Stimulated activated CD4-positive, alpha-beta T cell treated with anti-CD3 and anti-CD28 coated beads, TNF-alpha, amount 100 ng/mL, for 1 hour (primary cell): ENCODE measurements at regions not wholly inside any gene's neighbourhood (a gene's known extent, or its start where the extent isn't known, plus 50 kb on each side); places are given as distances from the start of the nearest gene placed in this dataset.
"Not testable (repeated sequence)": the region's sequence is repeated elsewhere in the genome, so short reads cannot be mapped to it uniquely, and the experiment has no call there.

ENCODE experiments used
- DNase-seq, 3 donors: peaks; one replicate each; pipeline ENCODE4 v3.0.0-alpha.2; 2020; ENCODE audit warnings: low read depth in 3 of 3, low spot score in 1 of 3

GRCh38 chr2:195572895-195573683 is 83.9 kb upstream of the SLC39A10 start:
- no peak for DNase-seq

DNA sequence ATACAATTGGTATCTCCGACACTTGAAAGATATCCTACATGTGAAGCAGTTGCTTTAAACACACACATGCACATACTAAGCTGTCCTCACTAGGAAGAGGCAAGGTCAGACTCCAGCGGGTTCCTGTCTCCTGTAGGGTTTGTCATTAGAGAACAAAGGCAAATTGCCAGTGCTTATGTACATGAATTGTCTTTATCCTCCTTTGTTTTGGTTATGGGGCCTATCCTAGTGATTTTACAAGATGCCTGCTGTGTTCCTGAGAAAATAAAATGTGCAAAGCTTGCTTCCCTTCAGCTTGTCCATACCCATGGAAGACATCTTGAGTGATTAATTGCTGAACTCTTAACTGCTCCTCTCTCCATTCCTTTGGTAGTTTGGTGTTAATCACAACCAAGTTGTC is 86.7 kb upstream of the SLC39A10 start:
- DNase-seq = no peak

- no peak for DNase-seq
Observed at GRCh38 chr2:195569255-195569654, 87.8 kb upstream of the SLC39A10 start.

DNA sequence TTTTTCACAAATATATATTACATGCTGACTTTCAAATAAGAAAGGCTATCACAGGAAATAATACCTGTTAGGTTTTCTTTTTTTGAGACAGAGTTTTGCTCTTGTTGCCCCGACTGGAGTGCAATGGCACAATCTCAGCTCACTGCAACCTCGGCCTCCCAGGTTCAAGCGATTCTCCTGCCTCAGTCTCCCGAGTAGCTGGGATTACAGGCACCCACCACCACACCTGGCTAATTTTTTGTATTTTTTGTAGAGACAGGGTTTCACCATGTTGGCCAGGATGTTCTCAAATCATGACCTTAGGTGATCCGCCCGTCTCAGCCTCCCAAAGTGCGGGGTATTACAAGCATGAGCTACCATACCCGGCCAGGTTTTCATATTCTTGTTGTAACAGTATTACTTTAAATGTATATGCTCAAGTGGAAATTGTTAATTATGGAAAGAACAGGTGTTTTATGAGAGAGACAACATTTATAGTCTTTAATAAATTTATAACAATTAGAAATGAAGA is 92.3 kb upstream of the SLC39A10 start:
- DNase-seq = not testable (repeated sequence)

DNA sequence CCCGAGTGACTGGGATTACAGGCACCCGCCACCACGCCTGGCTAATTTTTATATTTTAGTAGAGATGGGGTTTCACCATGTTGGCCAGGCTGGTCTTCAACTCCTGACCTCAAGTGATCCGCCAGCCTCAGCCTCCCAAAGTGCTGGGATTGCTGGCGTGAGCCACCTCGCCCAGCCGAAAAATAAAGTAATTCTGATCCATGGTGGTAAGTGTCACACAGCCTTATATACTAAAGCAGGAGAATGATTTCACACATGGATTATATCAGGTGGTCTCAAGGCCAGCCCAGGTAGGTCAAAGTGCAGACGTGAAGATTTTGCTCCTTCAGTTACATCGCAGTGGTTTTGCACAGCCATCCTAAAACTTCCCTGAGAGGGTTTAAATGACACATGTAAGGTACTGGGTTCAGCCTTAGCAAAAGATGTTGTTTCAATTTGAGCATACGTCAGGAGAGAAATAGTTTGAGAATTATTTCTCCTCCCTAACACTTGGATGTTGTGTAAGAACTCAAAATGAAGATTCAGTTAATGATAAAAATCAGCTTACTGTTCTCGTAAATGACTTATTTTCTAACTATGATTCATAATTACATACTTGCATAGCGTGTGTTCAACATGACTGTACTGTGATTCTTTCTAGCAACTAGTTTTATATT is 93.0 kb upstream of the SLC39A10 start:
- no peak for DNase-seq

DNA sequence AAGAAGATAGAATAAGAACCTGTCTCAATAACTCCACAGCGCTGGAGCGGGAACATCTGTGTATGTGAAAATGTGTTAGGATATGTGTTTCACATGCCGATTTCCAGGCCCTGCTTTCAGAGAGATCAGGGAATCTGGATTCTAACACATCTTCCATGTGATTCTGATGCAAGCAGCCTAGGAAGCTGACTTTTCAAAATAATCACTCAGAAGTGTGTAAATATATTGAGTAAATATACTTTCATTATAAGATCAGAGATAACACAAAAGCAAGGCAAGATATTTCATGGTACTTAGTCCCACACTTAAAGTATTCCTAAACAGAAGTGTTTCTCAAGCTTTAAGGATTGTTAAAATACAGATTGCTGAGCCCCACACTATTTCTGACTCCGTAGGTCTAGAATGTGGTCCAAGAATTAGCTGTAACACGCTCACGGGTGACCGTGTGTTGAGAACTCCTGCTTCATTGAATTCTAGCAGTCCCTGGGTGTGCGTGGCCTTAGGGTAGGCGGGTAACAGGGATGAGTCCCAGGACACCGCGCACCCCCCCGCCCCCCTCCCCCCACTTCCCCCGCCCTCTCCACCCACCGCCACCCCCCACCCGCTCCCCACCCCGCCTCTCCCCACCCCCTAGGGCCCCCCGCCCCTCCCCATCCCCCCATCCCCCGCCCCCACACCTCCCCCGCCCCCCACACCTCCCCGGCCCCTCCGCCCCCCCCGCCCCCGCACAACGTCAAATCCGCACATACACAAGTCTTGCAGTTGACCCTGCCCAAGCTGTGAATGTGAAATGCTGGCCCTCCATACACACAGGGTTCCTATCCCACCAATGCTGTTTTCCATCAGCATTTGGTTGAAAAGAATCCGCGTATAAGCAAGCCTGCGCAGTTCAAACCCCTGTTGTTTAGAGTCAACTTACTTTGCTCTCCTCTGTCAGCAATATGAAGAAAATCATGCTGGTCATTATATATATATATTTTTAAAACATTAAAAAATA is 94.2 kb upstream of the SLC39A10 start:
- no peak for DNase-seq

DNA sequence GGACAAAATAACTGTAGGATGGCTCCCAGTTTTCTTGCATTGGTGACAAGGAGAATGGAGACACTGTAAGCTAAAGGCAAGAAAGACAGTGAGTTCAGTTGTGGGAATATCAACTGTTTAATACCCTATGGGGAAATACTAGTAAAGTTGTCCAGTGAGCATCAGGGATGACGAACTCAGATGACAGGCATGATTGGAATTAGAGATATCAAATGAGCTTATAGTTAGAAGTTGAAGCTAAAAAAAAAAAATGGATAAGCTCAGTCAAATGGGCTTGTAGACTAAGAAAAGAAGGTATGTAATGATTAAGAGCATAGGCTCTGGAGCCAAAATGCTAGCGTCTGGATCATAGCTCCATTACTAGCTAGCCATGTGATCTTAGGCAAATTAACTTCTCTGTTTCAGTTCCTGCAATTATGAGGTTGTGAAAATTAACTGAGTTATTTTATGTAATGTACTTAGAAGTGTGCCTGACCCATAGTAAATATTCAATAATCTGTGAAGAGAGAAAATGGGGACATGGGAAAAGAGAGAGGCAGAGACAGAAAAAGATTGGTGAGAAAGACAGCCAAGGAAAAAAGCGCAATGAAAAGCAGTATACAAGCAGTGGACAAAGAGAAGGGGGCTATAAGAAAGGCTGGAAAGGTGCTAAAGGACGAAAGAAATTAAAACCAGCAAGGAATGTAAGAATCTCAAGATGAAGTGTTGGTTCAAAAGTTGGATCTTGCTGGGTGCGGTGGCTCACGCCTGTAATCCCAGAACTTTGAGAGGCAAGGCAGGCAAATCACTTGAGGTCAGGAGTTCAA is 95.7 kb upstream of the SLC39A10 start:
- DNase-seq = no peak

- DNase-seq = no peak
Observed at GRCh38 chr2:195560209-195560895, 96.7 kb upstream of the SLC39A10 start.

- peak in 2 of 3 donors; percentile 49 to 54 for DNase-seq
Observed at GRCh38 chr2:195559431-195559914, 97.6 kb upstream of the SLC39A10 start.

DNA sequence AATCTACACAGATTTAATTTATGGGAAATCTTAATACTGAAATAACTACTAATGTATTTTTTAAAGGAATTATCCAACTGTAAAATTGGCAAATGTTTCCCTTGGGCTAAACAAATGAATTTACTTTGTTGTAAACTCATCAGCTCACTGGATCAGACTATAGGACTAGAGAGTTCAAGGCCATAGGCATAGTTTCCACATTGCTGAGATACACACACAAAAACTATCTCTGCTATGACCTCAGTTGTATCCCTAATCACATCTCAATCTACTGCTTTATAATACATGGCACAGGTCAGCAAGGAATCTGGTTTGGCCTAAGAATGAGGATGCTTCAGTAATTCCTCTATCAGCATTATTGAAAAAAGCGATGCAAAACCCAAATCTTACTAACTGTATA is 101.1 kb upstream of the SLC39A10 start:
- DNase-seq = no peak

DNA sequence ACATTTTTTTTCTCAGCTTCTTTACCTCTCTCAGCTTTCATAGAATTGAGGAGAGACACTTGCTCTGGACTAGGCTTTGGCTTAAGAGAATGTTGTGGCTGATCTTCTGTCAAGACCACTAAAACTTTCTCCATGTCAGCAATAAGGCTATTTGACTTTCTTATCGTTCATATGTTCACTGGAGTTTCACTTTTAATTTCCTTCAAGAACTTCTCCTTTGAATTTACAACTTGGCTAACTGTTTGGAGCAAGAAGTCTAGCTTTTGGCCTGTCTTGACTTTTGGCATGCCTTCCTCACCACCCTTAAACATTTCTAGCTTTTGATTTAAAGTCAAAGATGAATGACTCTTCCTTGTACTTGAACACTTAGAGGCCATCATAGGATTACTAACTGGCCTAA is 104.4 kb upstream of the SLC39A10 start:
- DNase-seq = no peak

DNA sequence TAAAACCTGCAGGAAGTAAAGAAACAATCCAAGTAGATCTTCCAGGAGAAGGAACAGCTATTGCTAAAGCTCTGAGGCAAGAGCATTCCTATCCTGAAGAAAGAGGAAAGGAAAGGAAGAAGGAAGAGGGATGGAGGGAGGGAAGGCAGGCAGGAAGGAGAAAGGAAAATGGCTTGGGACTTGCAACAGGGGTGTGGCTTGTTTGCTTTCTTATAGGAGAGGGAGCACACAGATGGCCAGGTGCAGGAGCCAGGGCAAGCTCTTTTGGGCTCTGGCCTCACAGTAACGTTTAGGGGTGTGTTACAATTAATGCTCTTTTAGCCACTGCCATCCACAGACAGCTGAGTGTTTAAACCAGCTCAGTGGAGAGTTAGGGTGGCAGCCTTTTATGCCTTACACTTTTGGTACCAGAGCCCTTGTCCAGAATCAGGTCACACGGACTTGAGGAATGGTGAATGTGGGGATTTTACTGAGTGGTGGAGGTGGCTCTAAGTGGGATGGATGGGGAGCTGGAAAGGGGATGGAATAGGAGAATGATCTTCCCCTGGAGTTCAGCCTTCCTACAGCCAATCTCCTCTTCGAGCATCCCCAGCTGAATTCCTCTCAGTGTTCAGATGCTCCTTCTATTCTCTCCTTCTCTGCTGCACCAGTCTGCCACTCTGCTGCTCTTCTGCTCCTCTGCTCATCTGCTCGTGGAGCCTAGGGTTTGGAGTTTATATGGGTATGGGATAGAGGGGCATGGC is 108.7 kb upstream of the SLC39A10 start:
- no peak for DNase-seq

- not testable (repeated sequence) for DNase-seq
Observed at GRCh38 chr2:195547268-195547840, 109.7 kb upstream of the SLC39A10 start.

GRCh38 chr2:195545811-195546210 is 111.2 kb upstream of the SLC39A10 start:
- no peak for DNase-seq

DNA sequence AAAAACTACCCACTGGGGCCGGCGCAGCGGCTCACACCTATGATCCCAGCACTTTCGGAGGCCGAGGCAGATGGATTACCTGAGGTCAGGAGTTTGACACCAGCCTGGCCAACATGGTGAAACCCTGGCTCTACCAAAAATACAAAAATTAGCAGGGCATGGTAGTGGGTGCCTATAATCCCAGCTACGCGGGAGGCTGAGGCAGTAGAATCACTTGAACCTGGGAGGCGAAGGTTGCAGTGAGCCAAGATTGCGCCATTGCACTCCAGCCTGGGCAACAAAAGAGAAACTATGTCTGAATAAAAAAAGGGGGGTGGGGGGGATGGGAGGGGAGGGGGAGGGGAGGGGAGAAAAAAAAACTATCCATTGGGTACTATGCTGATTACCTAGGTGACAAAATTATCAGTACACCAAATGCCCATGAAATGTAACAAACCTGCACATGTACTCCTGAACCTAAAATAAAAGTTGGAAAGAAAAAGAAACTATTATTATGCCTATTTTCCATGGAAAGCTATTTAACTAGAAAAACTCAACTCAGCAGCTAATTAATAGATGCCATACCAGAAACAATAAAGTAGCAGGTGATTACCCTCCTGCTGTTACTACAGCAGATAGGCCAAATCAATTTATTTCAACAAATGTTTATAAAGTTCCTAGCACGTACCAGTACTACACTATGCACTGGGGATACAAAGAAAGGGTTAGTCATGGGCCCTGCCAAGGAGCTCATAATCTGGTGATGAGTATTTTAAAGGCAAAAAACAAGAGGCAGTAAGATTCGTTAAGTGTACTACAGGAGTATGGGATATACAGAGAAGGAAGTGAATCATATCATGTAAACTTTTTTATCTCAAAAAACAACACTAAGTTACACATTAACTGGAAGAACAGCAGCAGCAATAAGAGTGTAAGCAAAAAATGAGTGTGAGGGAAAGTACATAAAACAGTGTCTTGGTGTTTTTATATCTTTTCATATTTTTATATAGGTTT is 112.8 kb upstream of the SLC39A10 start:
- DNase-seq = no peak

- DNase-seq = no peak
Observed at GRCh38 chr2:195543063-195543462, 114.0 kb upstream of the SLC39A10 start.

- DNase-seq = no peak
Observed at GRCh38 chr2:195542067-195542466, 115.0 kb upstream of the SLC39A10 start.
